ENCODE measurements at regions not wholly inside any gene's neighbourhood (a gene's known extent, or its start where the extent isn't known, plus 50 kb on each side); places are given as distances from the start of the nearest gene placed in this dataset.

DNA sequence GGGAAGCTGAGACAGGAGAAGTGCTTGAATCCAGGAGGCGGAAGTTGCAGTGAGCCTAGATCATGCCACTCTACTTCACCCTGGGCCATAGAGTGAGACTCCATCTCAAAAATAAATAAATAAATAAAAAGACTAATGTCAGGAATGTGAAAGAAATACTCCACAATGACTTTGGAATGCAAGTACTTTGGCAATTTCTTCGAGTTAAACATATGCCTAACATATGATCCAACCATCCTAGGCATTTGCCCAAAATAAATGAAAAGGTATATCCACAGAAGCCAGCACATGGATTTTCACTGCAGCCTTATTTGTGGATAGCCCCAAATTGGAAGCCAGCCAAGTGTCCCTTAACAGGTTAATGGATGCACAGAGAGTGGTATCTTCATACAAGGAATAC lies 357.9 kb upstream of the TMEM132C start:
- DNase-seq, result no peak
- no TSS peak for BruUV-seq (replicated peaks)
- Mint-ChIP-seq H3K9me3 (ENCODE audit: low read depth, unreplicated experiment) (peaks cover 10% of the 10 kb centered on the region), H3K27me3 (ENCODE audit: unreplicated experiment) (no peaks in the 10 kb centered on the region), H3K4me1 (ENCODE audit: low read depth, unreplicated experiment) (no peaks in the 10 kb centered on the region), H3K4me3 (ENCODE audit: low read depth, unreplicated experiment) (no peak overlapping the region), H3K36me3 (ENCODE audit: insufficient read depth, unreplicated experiment) (no peaks in the 10 kb centered on the region), H3K27ac (ENCODE audit: unreplicated experiment) (no peak overlapping the region)
- intact Hi-C loops (cut with micrococcal nuclease; ENCODE audit: unreplicated experiment), result no loop called here
- no peak for TF ChIP-seq CTCF (IDR thresholded peaks at IDR 0.05; ENCODE audit: unreplicated experiment)
- CTCF ChIA-PET, result no interaction called here

GRCh38 chr12:127911291-127911690 lies 355.7 kb upstream of the TMEM132C start:
- Mint-ChIP-seq H3K27ac (ENCODE audit: unreplicated experiment) (no peak overlapping the region), H3K27me3 (ENCODE audit: unreplicated experiment) (no peaks in the 10 kb centered on the region), H3K4me3 (ENCODE audit: low read depth, unreplicated experiment) (no peak overlapping the region), H3K9me3 (ENCODE audit: low read depth, unreplicated experiment) (peaks cover 9% of the 10 kb centered on the region), H3K4me1 (ENCODE audit: low read depth, unreplicated experiment) (no peaks in the 10 kb centered on the region), H3K36me3 (ENCODE audit: insufficient read depth, unreplicated experiment) (no peaks in the 10 kb centered on the region)
- DNase-seq, result no peak
- CTCF ChIA-PET, result interaction anchor here (0.7 kb wide), 1 partner anchor 729 kb away, joined by 5 read pairs; no protein-coding TSS in a partner anchor
- no peak for TF ChIP-seq CTCF (IDR thresholded peaks at IDR 0.05; ENCODE audit: unreplicated experiment)
- intact Hi-C loops (cut with micrococcal nuclease; ENCODE audit: unreplicated experiment), result no loop called here
- BruUV-seq (replicated peaks), result no TSS peak

- no peak for DNase-seq
- no TSS peak for BruUV-seq (replicated peaks)
- no peaks in the 10 kb centered on the region for H3K36me3 Mint-ChIP-seq (ENCODE audit: insufficient read depth, unreplicated experiment)
- intact Hi-C loops (cut with micrococcal nuclease; ENCODE audit: unreplicated experiment), result no loop called here
- TF ChIP-seq CTCF (IDR thresholded peaks at IDR 0.05; ENCODE audit: unreplicated experiment), result no peak
- H3K4me3 Mint-ChIP-seq (ENCODE audit: low read depth, unreplicated experiment), result no peak overlapping the region
- no peaks in the 10 kb centered on the region for H3K27me3 Mint-ChIP-seq (ENCODE audit: unreplicated experiment)
- H3K4me1 Mint-ChIP-seq (ENCODE audit: low read depth, unreplicated experiment), result no peaks in the 10 kb centered on the region
- CTCF ChIA-PET, result no interaction called here
- H3K9me3 Mint-ChIP-seq (ENCODE audit: low read depth, unreplicated experiment), result peaks cover 11% of the 10 kb centered on the region
- no peak overlapping the region for H3K27ac Mint-ChIP-seq (ENCODE audit: unreplicated experiment)
Observed at GRCh38 chr12:127912035-127912665, 354.8 kb upstream of the TMEM132C start.

GRCh38 chr12:127923501-127923900 lies 343.5 kb upstream of the TMEM132C start:
- Mint-ChIP-seq H3K27me3 (ENCODE audit: unreplicated experiment) (no peaks in the 10 kb centered on the region), H3K36me3 (ENCODE audit: insufficient read depth, unreplicated experiment) (no peaks in the 10 kb centered on the region), H3K4me1 (ENCODE audit: low read depth, unreplicated experiment) (no peaks in the 10 kb centered on the region), H3K27ac (ENCODE audit: unreplicated experiment) (no peak overlapping the region), H3K4me3 (ENCODE audit: low read depth, unreplicated experiment) (no peak overlapping the region), H3K9me3 (ENCODE audit: low read depth, unreplicated experiment) (peaks cover 18% of the 10 kb centered on the region)
- no TSS peak for BruUV-seq (replicated peaks)
- intact Hi-C loops (cut with micrococcal nuclease; ENCODE audit: unreplicated experiment), result no loop called here
- CTCF ChIA-PET, result no interaction called here
- TF ChIP-seq CTCF (IDR thresholded peaks at IDR 0.05; ENCODE audit: unreplicated experiment), result no peak
- no peak for DNase-seq
